T-cell (primary cell): ENCODE measurements at regions not wholly inside any gene's neighbourhood (a gene's known extent, or its start where the extent isn't known, plus 50 kb on each side); places are given as distances from the start of the nearest gene placed in this dataset.

Experiments used
- ATAC-seq, 4 experiments: fragments of 200-7000 bp in 3 of 4; fragments of 150-1000 bp in 1 of 4; cut with Tn5 transposase; replicated peaks in 1 of 4; 1 replicate in 3 of 4; 2 replicates in 1 of 4; pipeline ENCODE4 v1.10.0; 2021; ENCODE audit warnings: moderate library complexity in 3 of 4, mild to moderate bottlenecking in 2 of 4, moderate number of reproducible peaks in 1 of 4
- CTCF ChIA-PET, 2 donors: fragments of 300-600 bp; sonication (Branson Sonifier 250); formaldehyde crosslinking; loops; one replicate each; lab custom pipeline; 2022; ENCODE audit warnings: antibody characterized with exemption in 2 of 2; lab: Charles Lee
- POLR2A ChIA-PET, 2 donors: fragments of 300-600 bp; sonication (Branson Sonifier 250); formaldehyde crosslinking; loops; one replicate each; lab custom pipeline; 2022; ENCODE audit warnings: antibody characterized with exemption in 2 of 2; lab: Charles Lee
- DNase-seq, 35 experiments: peaks; one replicate each; pipeline versions ENCODE4 v3.0.0 to v3.0.0-alpha.2; 2013 to 2023
- H3K27ac ChIP-seq: one replicate; pipeline ENCODE4 v1.5.1; 2013; ENCODE audit warnings: low read length
- H3K27me3 ChIP-seq, 2 experiments: replicated peaks in 1 of 2; 1 replicate in 1 of 2; 2 replicates in 1 of 2; pipeline versions ENCODE4 v1.6.1 to v1.7.0; 2013; ENCODE audit warnings: low read length in 1 of 2, mixed read lengths in 1 of 2; ENCODE audit not compliant: control insufficient read depth in 2 of 2, insufficient read depth in 2 of 2; ENCODE audit errors: extremely low read depth in 1 of 2
- H3K36me3 ChIP-seq, 2 donors: 1 replicate in 1 of 2; 2 replicates in 1 of 2; pipeline versions ENCODE4 v1.6.1 to v1.7.0; 2013; ENCODE audit warnings: low read length in 1 of 2; ENCODE audit not compliant: control insufficient read depth in 2 of 2, insufficient read depth in 1 of 2; ENCODE audit errors: extremely low read depth in 1 of 2
- H3K4me1 ChIP-seq, 2 experiments: 1 replicate in 1 of 2; 2 replicates in 1 of 2; pipeline versions ENCODE4 v1.6.1 to v1.7.0; 2013; ENCODE audit warnings: low read length in 2 of 2, mixed read lengths in 1 of 2; ENCODE audit not compliant: insufficient read depth in 2 of 2, control insufficient read depth in 1 of 2; ENCODE audit errors: extremely low read depth in 1 of 2
- H3K4me3 ChIP-seq, 2 donors: 1 replicate in 1 of 2; 2 replicates in 1 of 2; pipeline versions ENCODE4 v1.5.1 to v1.7.0; 2013; ENCODE audit warnings: mild to moderate bottlenecking in 2 of 2, low read length in 1 of 2, moderate library complexity in 1 of 2; ENCODE audit not compliant: control insufficient read depth in 1 of 2; ENCODE audit errors: extremely low read depth in 1 of 2
- H3K9me3 ChIP-seq: 2 replicates; pipeline ENCODE4 v1.7.0; 2013
- H3K27ac Mint-ChIP-seq, 2 donors: one replicate each; pipeline ENCODE4 v1.8.0; 2020 to 2021; ENCODE audit warnings: mild to moderate bottlenecking in 2 of 2, mixed read lengths in 2 of 2
- H3K27me3 Mint-ChIP-seq, 2 donors: one replicate each; pipeline ENCODE4 v1.8.0; 2021 to 2022; ENCODE audit warnings: mixed read lengths in 2 of 2
- H3K36me3 Mint-ChIP-seq: one replicate; pipeline ENCODE4 v1.8.0; 2021; ENCODE audit warnings: mixed read lengths
- H3K4me1 Mint-ChIP-seq, 3 donors: one replicate each; pipeline ENCODE4 v1.8.0; 2020 to 2022; ENCODE audit warnings: mixed read lengths in 3 of 3, mild to moderate bottlenecking in 1 of 3
- H3K4me3 Mint-ChIP-seq, 3 donors: one replicate each; pipeline ENCODE4 v1.8.0; 2020 to 2022; ENCODE audit warnings: mild to moderate bottlenecking in 3 of 3, mixed read lengths in 3 of 3, moderate library complexity in 3 of 3
- H3K9me3 Mint-ChIP-seq, 3 donors: one replicate each; pipeline ENCODE4 v1.8.0; 2020 to 2022; ENCODE audit warnings: mixed read lengths in 3 of 3
- WGBS: methylation state at CpG from one replicate; pipeline ENCODE4 v1.1.5; 2013; ENCODE audit warnings: missing lambda C conversion rate; ENCODE audit not compliant: insufficient coverage; 5-methylcytosine and 5-hydroxymethylcytosine counted together

GRCh38 chr2:118689456-118689855 lies 158.0 kb downstream of the EN1 start:
- Histone ChIP-seq H3K4me3 (no peak overlapping the region), H3K27ac (no peak overlapping the region), H3K36me3 (no peaks in the 10 kb centered on the region), H3K4me1 (no peaks in the 10 kb centered on the region), H3K9me3 (no peaks in the 10 kb centered on the region), H3K27me3 (peaks cover 0 to 6% of the 10 kb centered on the region in 2 experiments)
- peaks cover 0 to 14% (median 3%) of the 10 kb centered on the region in 3 donors for H3K9me3 Mint-ChIP-seq
- ChIA-PET CTCF (no interaction called here), POLR2A (interaction anchor here in 1 of 2 donors (0.7 kb wide), 1 partner anchor 420 kb away, joined by 11 read pairs; no protein-coding TSS in a partner anchor)
- no peaks in the 10 kb centered on the region for H3K36me3 Mint-ChIP-seq
- DNase-seq (no peak), ATAC-seq (no peak)
- no peaks in the 10 kb centered on the region for H3K4me1 Mint-ChIP-seq
- H3K4me3 Mint-ChIP-seq, result no peak overlapping the region
- H3K27me3 Mint-ChIP-seq, result peaks cover 6 to 11% of the 10 kb centered on the region in 2 donors
- H3K27ac Mint-ChIP-seq, result no peak overlapping the region
- WGBS, result 33% methylated on average over 1 of the region's 4 CpGs

DNA sequence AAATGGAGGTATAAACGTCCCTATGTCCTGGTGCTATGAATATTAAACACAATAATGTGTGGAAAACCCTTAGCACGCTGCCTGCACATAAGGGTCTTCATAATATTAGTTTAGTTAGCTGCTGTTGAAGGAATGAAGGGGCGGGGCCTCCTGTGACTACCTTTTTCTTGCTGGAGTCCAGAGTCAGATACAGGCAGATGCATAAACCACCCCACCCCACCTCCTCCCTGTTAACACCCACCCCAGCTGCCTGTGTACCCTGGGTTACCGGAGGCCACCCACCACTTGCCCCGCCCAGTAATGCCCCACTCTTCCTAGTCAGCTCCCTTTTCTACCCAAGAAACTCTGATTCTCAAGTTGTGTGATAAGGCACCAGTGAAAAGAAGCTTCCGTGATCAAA lies 158.4 kb downstream of the EN1 start:
- no CpG with 5 or more reads among the region's 6 CpGs for WGBS
- H3K4me1 Mint-ChIP-seq, result no peaks in the 10 kb centered on the region
- peaks cover 0 to 6% of the 10 kb centered on the region in 2 experiments for H3K27me3 ChIP-seq
- DNase-seq (no peak), ATAC-seq (no peak)
- H3K4me3 Mint-ChIP-seq, result no peak overlapping the region
- ChIA-PET POLR2A (interaction anchor here in 1 of 2 donors (0.7 kb wide), 1 partner anchor 420 kb away, joined by 11 read pairs; no protein-coding TSS in a partner anchor), CTCF (no interaction called here)
- no peaks in the 10 kb centered on the region for H3K36me3 Mint-ChIP-seq
- no peak overlapping the region for H3K4me3 ChIP-seq
- H3K27me3 Mint-ChIP-seq, result peaks cover 6 to 11% of the 10 kb centered on the region in 2 donors
- H3K9me3 Mint-ChIP-seq, result peaks cover 0 to 14% (median 3%) of the 10 kb centered on the region in 3 donors
- no peaks in the 10 kb centered on the region for H3K36me3 ChIP-seq
- no peak overlapping the region for H3K27ac Mint-ChIP-seq
- no peaks in the 10 kb centered on the region for H3K9me3 ChIP-seq
- H3K4me1 ChIP-seq, result no peaks in the 10 kb centered on the region
- H3K27ac ChIP-seq, result no peak overlapping the region

DNA sequence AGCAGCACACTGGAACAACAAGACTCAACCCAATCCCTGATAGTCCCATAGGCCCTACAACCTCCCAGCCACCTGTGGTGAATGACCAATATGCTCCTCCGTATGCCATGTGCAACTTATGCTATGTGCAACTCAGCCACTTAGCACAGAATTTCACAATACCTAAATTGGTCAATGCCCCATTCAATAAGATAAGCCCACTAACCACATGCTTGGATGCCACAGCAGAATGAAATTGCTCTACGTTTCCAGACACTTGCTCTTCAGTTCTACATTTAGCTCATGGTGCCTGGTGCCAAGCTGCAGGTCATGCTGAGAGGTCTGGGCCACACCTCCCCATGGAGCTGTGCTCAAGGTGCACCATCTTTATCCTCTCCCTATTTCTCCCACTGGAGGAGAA lies 159.8 kb downstream of the EN1 start:
- H3K36me3 Mint-ChIP-seq, result no peaks in the 10 kb centered on the region
- peaks cover 0 to 14% (median 3%) of the 10 kb centered on the region in 3 donors for H3K9me3 Mint-ChIP-seq
- Histone ChIP-seq H3K4me3 (no peak overlapping the region), H3K36me3 (no peaks in the 10 kb centered on the region), H3K27ac (no peak overlapping the region), H3K27me3 (peaks cover 0 to 8% of the 10 kb centered on the region in 2 experiments), H3K9me3 (no peaks in the 10 kb centered on the region), H3K4me1 (no peaks in the 10 kb centered on the region)
- H3K27me3 Mint-ChIP-seq, result peaks cover 4 to 9% of the 10 kb centered on the region in 2 donors
- WGBS, result 100% methylated on average over 2 of the region's 2 CpGs
- H3K4me1 Mint-ChIP-seq, result no peaks in the 10 kb centered on the region
- H3K4me3 Mint-ChIP-seq, result no peak overlapping the region
- ChIA-PET CTCF (no interaction called here), POLR2A (no interaction called here)
- ATAC-seq (no peak), DNase-seq (no peak)
- H3K27ac Mint-ChIP-seq, result no peak overlapping the region

DNA sequence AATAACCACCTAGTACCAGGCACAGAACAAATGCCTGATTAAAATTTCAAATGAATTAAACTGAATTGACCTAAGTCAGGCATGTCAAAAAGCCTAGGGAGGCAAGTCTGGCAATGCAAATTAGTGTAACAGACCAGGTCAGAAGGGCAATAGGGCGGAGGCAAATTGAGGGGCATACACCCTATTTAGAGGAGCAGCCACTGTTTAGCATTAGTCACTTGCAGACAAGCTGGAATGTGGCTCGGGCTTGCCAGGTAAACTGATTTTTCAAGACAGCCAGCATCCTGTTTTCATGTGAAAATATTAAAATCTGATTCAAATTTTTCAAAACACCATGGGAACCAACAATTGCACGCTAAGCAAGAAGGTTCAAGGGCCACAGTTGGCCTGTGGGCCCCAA lies 160.3 kb downstream of the EN1 start:
- Mint-ChIP-seq H3K9me3 (peaks cover 0 to 14% (median 3%) of the 10 kb centered on the region in 3 donors), H3K4me3 (no peak overlapping the region), H3K4me1 (no peaks in the 10 kb centered on the region), H3K27me3 (peaks cover 5 to 8% of the 10 kb centered on the region in 2 donors), H3K36me3 (no peaks in the 10 kb centered on the region), H3K27ac (no peak overlapping the region)
- Histone ChIP-seq H3K4me1 (no peaks in the 10 kb centered on the region), H3K9me3 (no peaks in the 10 kb centered on the region), H3K27me3 (peaks cover 0 to 8% of the 10 kb centered on the region in 2 experiments), H3K27ac (no peak overlapping the region), H3K36me3 (no peaks in the 10 kb centered on the region), H3K4me3 (no peak overlapping the region)
- POLR2A ChIA-PET, result no interaction called here
- no peak for DNase-seq
- CTCF ChIA-PET, result no interaction called here
- 63% methylated on average over 2 of the region's 3 CpGs for WGBS
- ATAC-seq, result no peak

DNA sequence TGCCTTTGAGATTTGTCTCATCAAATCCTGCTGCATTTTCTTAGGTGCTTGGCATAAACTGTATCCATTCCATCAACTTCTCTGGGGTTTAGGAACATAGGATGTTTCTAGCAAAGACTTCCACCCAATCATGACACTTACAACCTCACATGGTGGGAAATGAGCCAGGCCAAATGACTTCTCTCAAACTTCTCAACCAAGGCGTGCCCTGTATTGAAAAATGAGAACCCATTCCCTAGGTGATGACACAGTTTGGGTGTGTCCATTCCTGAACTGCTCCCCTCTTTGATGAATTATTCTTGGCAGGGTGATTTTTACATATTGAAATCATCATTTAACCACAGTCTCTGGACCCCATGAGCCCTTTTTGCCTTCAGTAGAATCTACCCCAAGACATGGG lies 161.1 kb downstream of the EN1 start:
- no peak overlapping the region for H3K4me3 Mint-ChIP-seq
- H3K9me3 Mint-ChIP-seq, result peaks cover 0 to 11% (median 3%) of the 10 kb centered on the region in 3 donors
- DNase-seq, result no peak
- H3K4me1 Mint-ChIP-seq, result no peaks in the 10 kb centered on the region
- ChIA-PET CTCF (no interaction called here), POLR2A (no interaction called here)
- Histone ChIP-seq H3K27me3 (peaks cover 0 to 2% of the 10 kb centered on the region in 2 experiments), H3K9me3 (no peaks in the 10 kb centered on the region), H3K4me3 (no peak overlapping the region), H3K4me1 (no peaks in the 10 kb centered on the region), H3K27ac (no peak overlapping the region), H3K36me3 (no peaks in the 10 kb centered on the region)
- no peak for ATAC-seq
- WGBS, result no CpG with 5 or more reads among the region's 1 CpG
- H3K36me3 Mint-ChIP-seq, result no peaks in the 10 kb centered on the region
- no peak overlapping the region for H3K27ac Mint-ChIP-seq
- peaks cover 5 to 6% of the 10 kb centered on the region in 2 donors for H3K27me3 Mint-ChIP-seq

GRCh38 chr2:118683460-118683859 lies 164.0 kb downstream of the EN1 start:
- Mint-ChIP-seq H3K36me3 (no peaks in the 10 kb centered on the region), H3K4me3 (no peak overlapping the region), H3K4me1 (no peaks in the 10 kb centered on the region), H3K9me3 (peaks cover 0 to 3% (median 0%) of the 10 kb centered on the region in 3 donors), H3K27me3 (peaks cover 3 to 5% of the 10 kb centered on the region in 2 donors), H3K27ac (no peak overlapping the region)
- Histone ChIP-seq H3K4me3 (no peak overlapping the region), H3K27me3 (peaks cover 0 to 7% of the 10 kb centered on the region in 2 experiments), H3K36me3 (no peaks in the 10 kb centered on the region), H3K27ac (no peak overlapping the region), H3K4me1 (no peaks in the 10 kb centered on the region), H3K9me3 (no peaks in the 10 kb centered on the region)
- ATAC-seq, result no peak
- ChIA-PET POLR2A (no interaction called here), CTCF (no interaction called here)
- 95% methylated on average over 2 of the region's 5 CpGs for WGBS
- no peak for DNase-seq

DNA sequence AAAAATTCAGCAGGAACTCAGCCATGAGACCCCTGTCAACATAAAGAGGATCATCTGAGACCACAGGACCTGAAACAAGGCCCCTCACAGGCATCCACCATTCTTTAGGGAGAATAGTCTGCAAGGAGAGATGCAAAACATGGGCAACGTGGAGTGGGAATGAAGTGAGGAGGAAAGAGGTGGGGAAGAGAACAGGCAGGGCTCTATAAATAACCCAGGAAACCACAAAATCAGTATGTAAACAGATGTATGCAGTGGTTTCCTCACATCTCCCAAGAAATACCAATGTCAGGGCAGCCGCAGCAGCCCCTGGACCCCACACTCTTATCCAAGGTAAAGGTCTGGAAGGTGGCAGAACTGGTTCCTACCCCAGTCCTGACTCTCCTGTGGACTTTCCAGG lies 168.5 kb downstream of the EN1 start:
- Mint-ChIP-seq H3K9me3 (peaks cover 0 to 5% (median 0%) of the 10 kb centered on the region in 3 donors), H3K27ac (no peak overlapping the region), H3K4me1 (no peaks in the 10 kb centered on the region), H3K36me3 (no peaks in the 10 kb centered on the region), H3K27me3 (peaks cover 3 to 5% of the 10 kb centered on the region in 2 donors), H3K4me3 (no peak overlapping the region)
- H3K27me3 ChIP-seq, result peaks cover 0 to 7% of the 10 kb centered on the region in 2 experiments
- ChIA-PET POLR2A (no interaction called here), CTCF (no interaction called here)
- H3K4me1 ChIP-seq, result no peaks in the 10 kb centered on the region
- H3K36me3 ChIP-seq, result no peaks in the 10 kb centered on the region
- no peak overlapping the region for H3K4me3 ChIP-seq
- ATAC-seq (no peak), DNase-seq (no peak)
- no peaks in the 10 kb centered on the region for H3K9me3 ChIP-seq
- no CpG with 5 or more reads among the region's 2 CpGs for WGBS
- no peak overlapping the region for H3K27ac ChIP-seq
